HG02884 (cell line): ENCODE measurements at regions not wholly inside any gene's neighbourhood (a gene's known extent, or its start where the extent isn't known, plus 50 kb on each side); places are given as distances from the start of the nearest gene placed in this dataset.
"Not testable (repeated sequence)": the region's sequence is repeated elsewhere in the genome, so short reads cannot be mapped to it uniquely, and the experiment has no call there.

ENCODE experiments used
- ATAC-seq: cut with Tn5 transposase; IDR thresholded peaks from one replicate; pipeline ENCODE4 v1.9.1; 2021; ENCODE audit warnings: mild to moderate bottlenecking, moderate library complexity; ENCODE audit not compliant: unreplicated experiment

- ATAC-seq: no peak
Observed at GRCh38 chr18:9042766-9043481, 59.6 kb upstream of the NDUFV2 start.

GRCh38 chr18:9043581-9043980 is 58.9 kb upstream of the NDUFV2 start:
- ATAC-seq: no peak

GRCh38 chr18:9047715-9048114 is 54.8 kb upstream of the NDUFV2 start:
- ATAC-seq: no peak

- no peak for ATAC-seq
Observed at GRCh38 chr18:9048236-9048635, 54.3 kb upstream of the NDUFV2 start.

- no peak for ATAC-seq
Observed at GRCh38 chr18:9048808-9049494, 53.5 kb upstream of the NDUFV2 start.

GRCh38 chr18:9049495-9049809 is 53.0 kb upstream of the NDUFV2 start:
- ATAC-seq: no peak

GRCh38 chr18:9050628-9051284 is 51.7 kb upstream of the NDUFV2 start:
- ATAC-seq: not testable (repeated sequence)
